ENCODE measurements at regions not wholly inside any gene's neighbourhood (a gene's known extent, or its start where the extent isn't known, plus 50 kb on each side); places are given as distances from the start of the nearest gene placed in this dataset.
"Not testable (repeated sequence)": the region's sequence is repeated elsewhere in the genome, so short reads cannot be mapped to it uniquely, and the experiment has no call there.

GRCh38 chr21:17393413-17393812 lies 119.4 kb upstream of the CXADR start:
- DNase-seq (ENCODE audit: low read depth in 2 of 2): no peak

- DNase-seq (ENCODE audit: low read depth in 2 of 2): no peak
These were observed 115.9 kb upstream of the CXADR start for GRCh38 chr21:17396948-17397347.

- no peak for DNase-seq (ENCODE audit: low read depth in 2 of 2)
These were observed 115.1 kb upstream of the CXADR start for GRCh38 chr21:17397703-17398102.

DNA sequence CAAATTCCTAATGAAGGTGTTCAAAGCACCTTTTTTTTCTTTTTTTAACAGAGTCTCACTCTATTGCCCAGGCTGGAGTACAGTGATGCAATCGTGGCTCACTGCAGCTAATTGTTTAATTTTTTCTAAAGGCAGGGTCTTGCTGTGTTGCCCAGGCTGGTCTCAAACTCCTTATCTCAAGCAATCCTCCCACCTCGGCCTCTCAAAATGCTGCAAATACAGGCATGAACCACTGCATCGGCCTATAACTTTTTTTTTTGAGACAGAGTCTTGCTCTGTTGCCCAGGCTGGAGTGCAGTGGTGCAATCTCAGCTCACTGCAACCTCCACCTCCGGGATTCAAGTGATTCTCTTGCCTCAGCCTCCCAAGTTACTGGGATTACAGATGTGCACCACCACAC lies 113.9 kb upstream of the CXADR start:
- DNase-seq (ENCODE audit: low read depth in 2 of 2): not testable (repeated sequence)

DNA sequence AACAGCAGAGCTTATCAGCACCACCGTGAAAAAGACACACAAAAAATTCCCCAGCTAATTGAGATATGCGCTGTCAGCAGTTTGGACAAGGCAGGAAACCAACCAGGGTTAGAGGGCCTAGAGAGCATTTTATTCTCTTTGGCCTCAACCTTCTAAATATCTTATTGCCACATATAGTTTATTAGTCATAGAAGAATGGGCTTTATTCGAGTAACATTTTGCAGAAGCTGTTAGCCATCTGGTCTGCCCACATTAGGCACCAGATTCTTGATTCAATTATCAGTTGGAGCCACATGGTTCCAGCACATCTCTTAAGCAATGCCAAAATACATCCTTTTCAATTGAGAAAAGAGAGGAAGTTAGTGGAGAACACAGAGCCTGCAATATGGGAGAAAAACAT lies 109.9 kb upstream of the CXADR start:
- DNase-seq (ENCODE audit: low read depth in 2 of 2): no peak

GRCh38 chr21:17406202-17406601 lies 106.6 kb upstream of the CXADR start:
- DNase-seq (ENCODE audit: low read depth in 2 of 2): no peak

- no peak for DNase-seq (ENCODE audit: low read depth in 2 of 2)
These were observed 98.1 kb upstream of the CXADR start for GRCh38 chr21:17414766-17415165.

DNA sequence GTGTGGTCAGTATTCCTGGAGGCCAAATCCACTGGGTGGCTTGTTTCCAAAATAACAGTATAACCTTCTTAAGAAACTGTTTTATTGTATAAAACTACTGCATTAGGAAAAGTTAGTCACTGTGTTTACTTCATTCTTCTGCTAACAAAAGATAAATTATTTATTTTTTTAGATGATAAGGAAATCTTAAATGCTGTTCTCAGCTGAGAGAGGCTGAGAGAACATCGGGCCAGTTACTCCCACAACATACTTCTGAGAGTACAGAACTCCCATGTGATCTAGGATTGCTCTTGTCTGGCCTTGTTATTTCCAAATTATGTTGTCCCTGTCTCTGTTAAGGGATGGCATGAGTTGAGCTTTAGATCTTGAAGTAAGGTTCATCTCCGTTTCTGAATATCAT lies 96.7 kb upstream of the CXADR start:
- no peak for DNase-seq (ENCODE audit: low read depth in 2 of 2)

DNA sequence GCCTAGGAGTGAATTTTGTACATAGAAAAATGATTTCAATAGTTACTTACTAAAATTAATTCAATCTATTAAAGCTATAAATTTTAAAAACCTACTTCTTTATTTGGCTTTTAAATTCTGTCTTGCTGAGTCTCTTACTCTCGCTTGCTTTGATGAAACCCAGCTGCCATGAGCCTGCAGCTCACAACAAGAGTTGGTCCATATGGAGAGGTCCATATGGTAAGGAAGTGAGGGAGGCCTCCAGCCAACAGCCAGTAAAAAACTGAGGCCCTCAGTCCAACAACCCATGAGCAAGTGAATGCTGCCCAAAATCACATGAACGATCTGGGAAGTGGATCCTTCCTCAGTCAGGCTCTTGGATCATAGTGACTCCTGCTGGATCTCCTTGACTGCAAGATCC lies 89.9 kb upstream of the CXADR start:
- no peak for DNase-seq (ENCODE audit: low read depth in 2 of 2)

GRCh38 chr21:17427157-17427556 lies 85.7 kb upstream of the CXADR start:
- no peak for DNase-seq (ENCODE audit: low read depth in 2 of 2)

- no peak for DNase-seq (ENCODE audit: low read depth in 2 of 2)
These were observed 84.9 kb upstream of the CXADR start for GRCh38 chr21:17427831-17428483.

DNA sequence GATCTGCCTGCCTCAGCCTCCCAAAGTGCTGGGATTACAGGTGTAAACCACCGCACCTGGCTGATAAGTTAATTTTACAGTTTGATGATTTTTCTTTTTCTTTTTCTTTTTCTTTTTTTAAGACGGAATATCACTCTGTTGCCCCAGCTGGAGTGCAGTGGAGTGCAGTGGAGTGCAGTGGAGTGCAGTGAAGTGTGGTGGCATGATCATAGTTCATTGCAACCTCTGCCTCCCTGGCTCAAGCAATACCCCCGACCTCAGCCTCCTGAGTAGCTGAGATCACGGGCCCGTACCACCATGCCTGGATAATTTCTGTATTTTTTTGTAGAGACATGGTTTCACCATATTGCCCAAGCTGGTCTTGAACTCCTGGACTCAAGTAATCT lies 84.4 kb upstream of the CXADR start:
- no peak for DNase-seq (ENCODE audit: low read depth in 2 of 2)

DNA sequence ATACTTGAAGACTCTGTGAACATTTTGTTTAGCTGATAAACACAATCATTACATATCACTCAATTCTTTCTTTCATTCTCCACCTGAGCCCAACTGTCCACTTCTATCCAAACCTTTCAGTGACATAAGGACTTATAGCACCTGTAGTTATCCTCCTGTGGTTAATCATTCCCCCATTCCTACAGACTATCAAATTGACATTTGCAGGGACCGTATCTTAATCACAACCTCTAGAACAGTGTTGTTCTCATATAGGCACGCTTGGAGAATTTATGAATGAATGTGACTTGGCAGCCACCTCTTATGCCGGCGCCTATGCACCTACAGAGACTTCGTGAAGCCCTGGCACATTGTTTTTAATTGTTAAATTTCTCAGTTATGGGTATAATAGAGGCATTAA lies 83.9 kb upstream of the CXADR start:
- no peak for DNase-seq (ENCODE audit: low read depth in 2 of 2)

DNA sequence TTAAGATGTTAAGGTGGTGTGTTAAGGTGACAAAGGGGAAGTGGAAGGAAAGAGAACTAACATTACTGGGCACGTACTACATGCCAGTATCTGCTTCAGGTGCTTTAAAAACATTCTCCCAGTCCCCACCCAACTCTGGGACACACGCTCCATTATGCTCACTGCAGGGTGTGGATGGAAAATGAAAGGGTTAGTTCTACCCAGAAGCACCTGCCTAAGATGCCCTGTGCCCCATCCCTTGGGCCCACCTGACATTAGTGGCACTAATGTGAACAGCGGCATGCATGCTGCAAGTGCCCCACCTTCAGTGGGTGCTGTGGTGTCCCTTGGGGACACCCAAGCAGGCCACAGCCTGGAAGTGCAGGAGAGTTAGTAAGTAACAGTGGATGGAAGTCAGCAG lies 82.9 kb upstream of the CXADR start:
- DNase-seq (ENCODE audit: low read depth in 2 of 2): no peak

DNA sequence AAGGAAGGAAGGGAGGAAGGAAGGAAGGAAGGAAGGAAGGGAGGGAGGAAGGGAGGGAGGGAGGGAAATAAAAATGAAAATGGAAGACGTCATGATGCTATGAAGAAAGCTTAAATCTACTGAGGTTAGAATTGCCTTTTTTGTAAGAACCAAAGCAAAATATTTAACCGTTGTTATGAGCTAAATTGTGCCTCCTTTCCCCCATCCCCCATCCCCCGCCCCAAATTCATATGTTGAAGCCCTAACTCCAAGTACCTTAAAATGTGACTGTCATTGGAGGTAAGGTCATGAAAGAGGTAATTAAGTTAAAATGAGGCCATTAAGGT lies 80.1 kb upstream of the CXADR start:
- no peak for DNase-seq (ENCODE audit: low read depth in 2 of 2)

DNA sequence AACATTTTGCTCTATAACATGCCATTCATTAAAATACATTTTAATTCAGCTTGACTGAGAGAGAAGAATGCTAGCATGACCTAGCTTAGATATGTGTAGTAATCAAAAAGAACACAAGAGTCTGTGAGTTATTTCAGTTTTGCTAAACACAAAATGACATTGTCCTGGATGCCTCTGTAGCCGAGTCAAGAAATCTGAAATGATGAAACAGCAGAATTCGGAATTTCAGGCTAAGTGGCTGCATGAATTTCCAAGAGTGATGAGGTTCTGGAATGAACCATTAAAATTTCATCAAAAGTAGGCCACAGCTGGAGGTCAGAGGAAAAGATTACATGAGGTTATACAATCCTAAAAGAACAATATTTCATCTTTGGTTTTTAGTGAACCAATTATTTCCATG lies 79.1 kb upstream of the CXADR start:
- DNase-seq (ENCODE audit: low read depth in 2 of 2): no peak

DNA sequence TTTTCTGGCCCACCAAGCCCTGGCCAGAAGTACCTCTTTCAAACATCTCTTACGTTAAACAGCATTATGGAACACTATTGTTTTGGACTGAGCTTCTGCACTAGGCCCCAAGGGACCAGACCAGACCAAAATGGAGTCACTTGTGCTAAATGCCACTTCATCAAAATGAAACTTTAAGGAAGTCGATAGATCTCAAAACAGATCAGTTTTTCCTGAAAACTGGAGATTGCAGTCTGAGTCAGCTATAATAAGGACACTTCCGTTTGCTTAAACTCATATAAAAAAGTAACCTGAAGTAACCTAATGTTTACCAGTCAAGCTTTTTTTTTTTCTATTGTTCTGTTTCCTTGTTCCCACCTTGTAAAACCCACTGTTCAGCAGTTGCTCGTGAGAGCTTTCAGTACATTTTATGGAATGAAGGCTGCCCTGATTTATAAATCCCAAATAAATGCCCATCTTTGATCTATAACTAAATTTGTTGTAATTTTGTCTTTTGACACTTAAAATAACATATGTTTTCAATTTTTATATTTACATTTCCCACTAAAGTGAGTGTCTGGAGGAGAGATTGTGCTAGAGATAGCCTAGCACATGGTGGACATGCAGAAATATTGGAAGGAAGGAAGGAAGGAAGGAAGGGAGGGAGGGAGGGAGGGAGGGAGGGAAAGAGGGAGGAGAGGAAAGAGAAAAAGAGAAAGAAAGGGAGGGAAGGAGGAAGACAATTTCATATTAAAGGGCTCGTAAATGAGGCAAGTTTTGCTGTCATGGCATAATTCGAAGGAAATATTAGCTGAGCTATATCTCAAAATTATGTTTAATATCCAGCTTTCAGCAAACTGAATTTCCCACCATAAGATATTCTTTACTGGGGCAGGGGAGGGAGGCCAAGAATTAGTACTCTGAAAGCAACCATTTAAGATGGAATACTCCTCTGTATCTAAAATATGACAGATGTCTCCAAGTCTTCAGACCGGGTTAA lies 77.0 kb upstream of the CXADR start:
- DNase-seq (ENCODE audit: low read depth in 2 of 2): no peak

DNA sequence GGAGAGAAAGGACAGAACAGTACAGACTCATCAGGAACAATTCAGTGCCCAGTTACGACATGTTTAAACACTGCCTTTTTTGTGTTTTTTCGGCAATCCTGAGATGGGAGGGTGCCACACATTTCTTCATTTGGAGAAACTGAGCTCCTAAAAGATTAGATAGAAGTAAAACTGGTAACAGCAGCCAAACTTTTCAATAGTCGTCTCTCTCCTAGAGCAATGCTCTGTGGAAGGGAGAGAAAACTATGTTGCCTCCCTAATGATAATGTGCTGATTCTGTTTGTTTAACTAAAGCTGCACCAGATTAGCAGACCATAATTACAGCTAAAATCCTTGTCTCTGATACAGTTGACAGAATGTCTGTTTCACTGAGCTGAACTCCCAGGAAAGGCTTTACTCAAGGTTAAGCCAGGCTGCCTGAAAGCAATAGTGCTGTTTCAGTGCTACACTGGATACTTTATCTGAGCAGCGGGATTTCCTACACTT lies 76.2 kb upstream of the CXADR start:
- no peak for DNase-seq (ENCODE audit: low read depth in 2 of 2)

- DNase-seq (ENCODE audit: low read depth in 2 of 2): no peak
These were observed 74.2 kb upstream of the CXADR start for GRCh38 chr21:17438635-17439034.

DNA sequence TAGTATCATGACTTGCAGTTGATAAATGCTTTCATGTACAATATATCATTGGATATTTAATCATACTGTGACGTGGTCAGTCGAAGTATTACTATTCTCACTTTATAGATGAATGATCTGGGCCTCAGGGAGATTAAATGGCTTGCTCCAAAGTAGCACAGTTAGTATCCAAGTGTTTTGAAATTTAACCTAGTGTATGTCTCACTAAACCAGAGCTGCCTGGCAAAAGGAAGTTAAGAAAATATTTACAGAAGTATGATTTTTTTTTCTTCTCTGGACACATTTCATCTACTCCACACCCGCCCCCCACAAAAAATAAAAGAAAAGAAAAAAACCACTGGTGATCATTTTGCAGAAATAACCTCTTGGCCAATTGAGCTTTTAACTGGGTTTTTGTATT lies 71.9 kb upstream of the CXADR start:
- no peak for DNase-seq (ENCODE audit: low read depth in 2 of 2)

DNA sequence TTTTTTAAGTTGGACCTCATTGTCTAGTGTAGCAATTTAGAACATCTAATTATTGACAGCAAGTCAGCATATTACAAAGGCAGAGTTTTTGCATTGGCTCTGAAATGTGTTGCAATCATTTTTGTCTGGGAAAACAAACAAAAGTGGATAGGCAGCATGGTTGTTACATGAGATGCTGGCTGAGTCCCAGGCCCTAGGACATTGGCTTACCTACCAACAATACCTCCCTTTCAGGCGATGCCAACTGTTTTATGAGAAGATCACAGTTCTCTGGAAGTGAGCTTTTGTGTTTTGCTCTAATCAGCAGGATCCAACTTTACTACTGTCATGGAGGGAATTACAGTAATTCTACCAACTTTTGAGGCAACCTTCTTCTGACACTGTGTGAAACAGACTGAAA lies 71.5 kb upstream of the CXADR start:
- no peak for DNase-seq (ENCODE audit: low read depth in 2 of 2)

DNA sequence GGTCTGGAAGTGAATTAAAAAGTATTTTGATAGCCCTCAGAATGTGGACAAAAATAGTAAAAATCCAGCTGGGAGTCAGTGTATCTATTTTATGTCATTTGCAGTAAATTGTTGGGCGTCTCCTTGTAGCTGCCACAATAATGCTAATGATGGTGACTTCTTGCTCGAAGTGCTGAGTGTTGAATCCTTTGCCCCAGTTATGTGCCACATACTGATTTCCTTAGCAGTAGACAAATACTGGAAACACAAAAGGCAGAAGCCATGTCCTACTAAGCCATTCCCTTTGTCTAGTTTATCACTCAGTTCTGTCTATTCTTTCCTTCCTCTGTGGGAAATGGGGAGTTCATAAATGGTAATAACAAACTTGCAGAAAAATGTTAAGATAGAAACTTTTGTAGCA lies 70.7 kb upstream of the CXADR start:
- DNase-seq (ENCODE audit: low read depth in 2 of 2): no peak

DNA sequence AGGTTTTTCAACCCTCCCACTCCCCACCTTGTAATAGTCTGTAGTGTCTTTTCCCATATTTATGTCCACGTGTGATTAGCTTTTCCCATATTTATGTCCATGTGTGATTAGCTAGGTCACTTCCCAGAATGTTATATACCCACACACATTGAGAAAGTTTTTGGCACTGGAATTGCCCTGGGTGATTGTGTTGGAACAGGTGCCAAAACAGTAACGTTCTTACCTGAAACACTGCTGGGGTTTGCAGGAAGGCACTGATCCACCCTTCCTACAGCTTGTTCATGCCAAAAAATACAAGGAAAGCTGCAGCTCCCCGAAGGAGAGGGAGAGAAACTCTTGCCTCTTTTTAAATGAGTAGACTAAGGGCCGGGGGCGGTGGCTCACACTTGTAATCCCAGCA lies 68.0 kb upstream of the CXADR start:
- no peak for DNase-seq (ENCODE audit: low read depth in 2 of 2)

Measured in stimulated activated CD8-positive, alpha-beta memory T cell treated with anti-CD3 and anti-CD28 coated beads, Interleukin-15, amount 100 ng/mL, for 48 hours (primary cell).